ENCODE measurements at regions not wholly inside any gene's neighbourhood (a gene's known extent, or its start where the extent isn't known, plus 50 kb on each side); places are given as distances from the start of the nearest gene placed in this dataset.

GRCh38 chr10:110397856-110398255 is 93.1 kb upstream of the SMNDC1 start:
- H3K4me3 ChIP-seq = no peak overlapping the region
- TF ChIP-seq CTCF (IDR thresholded peaks at IDR 0.05) = no peak
- no peak for DNase-seq (ENCODE audit: low spot score)
- no peak overlapping the region for H3K27ac ChIP-seq

- no peak overlapping the region for H3K27ac ChIP-seq
- TF ChIP-seq CTCF (IDR thresholded peaks at IDR 0.05) = no peak
- DNase-seq (ENCODE audit: low spot score) = peak; percentile 84
- H3K4me3 ChIP-seq = no peak overlapping the region
Observed at GRCh38 chr10:110398419-110399105, 93.8 kb upstream of the SMNDC1 start.

GRCh38 chr10:110399106-110399964 is 94.6 kb upstream of the SMNDC1 start:
- no peak for DNase-seq (ENCODE audit: low spot score)
- Histone ChIP-seq H3K27ac (no peak overlapping the region), H3K4me3 (no peak overlapping the region)
- no peak for TF ChIP-seq CTCF (IDR thresholded peaks at IDR 0.05)

GRCh38 chr10:110399965-110400933 is 95.5 kb upstream of the SMNDC1 start:
- no peak overlapping the region for H3K4me3 ChIP-seq

GRCh38 chr10:110401401-110402076 is 96.2 kb upstream of the DUSP5 start:
- no peak for DNase-seq (ENCODE audit: low spot score)
- no peak overlapping the region for H3K4me3 ChIP-seq
- TF ChIP-seq CTCF (IDR thresholded peaks at IDR 0.05) = no peak
- no peak overlapping the region for H3K27ac ChIP-seq

More at GRCh38 chr10:110399965-110400933, 95.5 kb upstream of the SMNDC1 start:
- TF ChIP-seq CTCF (IDR thresholded peaks at IDR 0.05) = no peak
- no peak for DNase-seq (ENCODE audit: low spot score)
- no peak overlapping the region for H3K27ac ChIP-seq

- no peak for TF ChIP-seq CTCF (IDR thresholded peaks at IDR 0.05)
- DNase-seq (ENCODE audit: low spot score) = no peak
- no peak overlapping the region for H3K27ac ChIP-seq
- H3K4me3 ChIP-seq = no peak overlapping the region
Observed at GRCh38 chr10:110402077-110402416, 95.7 kb upstream of the DUSP5 start.

Measured in coronary artery (tissue), 2 donors.